Thyroid gland (tissue), 4 donors: ENCODE measurements at regions not wholly inside any gene's neighbourhood (a gene's known extent, or its start where the extent isn't known, plus 50 kb on each side); places are given as distances from the start of the nearest gene placed in this dataset.

Experiments
- DNase-seq, 2 donors: peaks; one replicate each; pipeline ENCODE4 v3.0.0-alpha.2; 2019
- H3K27ac ChIP-seq, 3 donors: fragments of 200-600 bp; sonication (generic); 1 replicate in 2 of 3; 2 replicates in 1 of 3; pipeline ENCODE4 v1.5.1; 2016 to 2019; ENCODE audit warnings: mild to moderate bottlenecking in 1 of 3, moderate library complexity in 1 of 3
- H3K27me3 ChIP-seq: fragments of 200-600 bp; sonication (generic); one replicate; pipeline ENCODE4 v1.5.1; 2019
- H3K36me3 ChIP-seq, 2 donors: fragments of 200-600 bp; sonication (generic); one replicate each; pipeline ENCODE4 v1.5.1; 2016 to 2019
- H3K4me1 ChIP-seq, 2 donors: fragments of 200-600 bp; sonication (generic); one replicate each; pipeline ENCODE4 v1.5.1; 2017 to 2019
- H3K4me3 ChIP-seq, 3 donors: fragments of 200-600 bp; sonication (generic); replicated peaks in 1 of 3; 1 replicate in 2 of 3; 2 replicates in 1 of 3; pipeline ENCODE4 v1.5.1; 2016; ENCODE audit warnings: mild to moderate bottlenecking in 1 of 3
- H3K9me3 ChIP-seq: fragments of 200-600 bp; sonication (generic); one replicate; pipeline ENCODE4 v1.5.1; 2017
- POLR2A ChIP-seq, 2 donors: fragments of 450-650 bp; IDR thresholded peaks; one replicate each; pipeline ENCODE4 v1.6.1; 2017; ENCODE audit warnings: antibody characterized with exemption in 2 of 2, mild to moderate bottlenecking in 2 of 2, moderate library complexity in 1 of 2
- WGBS, 2 donors: methylation state at CpG; one replicate each; pipeline ENCODE4 v1.1.5; 2017; 5-methylcytosine and 5-hydroxymethylcytosine counted together
- intact Hi-C: fragments of 100-400 bp; cut with DNase I; formaldehyde crosslinking; loops from one replicate; pipeline ENCODE4 v1.15.1; 2023
- TF ChIP-seq, protein P1 (sequence below), 6 experiments: fragments of 200-600 bp in 3 of 6; fragments of 450-650 bp in 3 of 6; sonication (generic) in 3 of 6; IDR thresholded peaks; one replicate each; pipeline ENCODE4 v1.5.1; 2016 to 2019; ENCODE audit warnings: antibody characterized with exemption in 6 of 6, mild to moderate bottlenecking in 2 of 6, inconsistent platforms in 1 of 6, moderate library complexity in 1 of 6

DNA sequence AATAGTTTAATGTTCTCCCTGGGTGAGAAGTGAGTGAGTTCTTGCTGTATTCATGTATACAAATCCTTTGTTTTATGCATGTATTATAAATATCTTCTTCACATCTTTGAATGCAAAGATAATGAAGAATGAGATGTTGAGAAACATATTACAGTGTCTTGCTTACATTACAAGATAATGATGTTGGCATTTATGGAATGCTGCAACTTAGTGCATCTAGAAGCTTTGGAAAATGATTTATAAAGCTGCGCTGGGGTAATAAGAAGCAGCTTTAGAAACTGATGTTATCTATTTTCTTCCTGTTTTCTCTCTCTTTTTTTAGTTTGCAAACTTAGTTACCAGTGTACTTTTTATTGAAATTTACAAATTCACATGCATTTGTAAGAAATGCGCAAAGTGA, 673.4 kb downstream of the KCTD16 start:
- H3K27ac ChIP-seq, result no peak overlapping the region
- no peaks in the 10 kb centered on the region for H3K9me3 ChIP-seq
- DNase-seq, result no peak
- H3K4me1 ChIP-seq, result no peaks in the 10 kb centered on the region
- 93 to 96% methylated on average over 2 of the region's 2 CpGs for WGBS, 2 donors
- no peaks in the 10 kb centered on the region for H3K27me3 ChIP-seq
- TF ChIP-seq, protein P1, sequence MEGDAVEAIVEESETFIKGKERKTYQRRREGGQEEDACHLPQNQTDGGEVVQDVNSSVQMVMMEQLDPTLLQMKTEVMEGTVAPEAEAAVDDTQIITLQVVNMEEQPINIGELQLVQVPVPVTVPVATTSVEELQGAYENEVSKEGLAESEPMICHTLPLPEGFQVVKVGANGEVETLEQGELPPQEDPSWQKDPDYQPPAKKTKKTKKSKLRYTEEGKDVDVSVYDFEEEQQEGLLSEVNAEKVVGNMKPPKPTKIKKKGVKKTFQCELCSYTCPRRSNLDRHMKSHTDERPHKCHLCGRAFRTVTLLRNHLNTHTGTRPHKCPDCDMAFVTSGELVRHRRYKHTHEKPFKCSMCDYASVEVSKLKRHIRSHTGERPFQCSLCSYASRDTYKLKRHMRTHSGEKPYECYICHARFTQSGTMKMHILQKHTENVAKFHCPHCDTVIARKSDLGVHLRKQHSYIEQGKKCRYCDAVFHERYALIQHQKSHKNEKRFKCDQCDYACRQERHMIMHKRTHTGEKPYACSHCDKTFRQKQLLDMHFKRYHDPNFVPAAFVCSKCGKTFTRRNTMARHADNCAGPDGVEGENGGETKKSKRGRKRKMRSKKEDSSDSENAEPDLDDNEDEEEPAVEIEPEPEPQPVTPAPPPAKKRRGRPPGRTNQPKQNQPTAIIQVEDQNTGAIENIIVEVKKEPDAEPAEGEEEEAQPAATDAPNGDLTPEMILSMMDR (IDR thresholded peaks at IDR 0.05), result no peak
- TF ChIP-seq POLR2A (IDR thresholded peaks at IDR 0.05), result no peak
- no peaks in the 10 kb centered on the region for H3K36me3 ChIP-seq
- intact Hi-C loops, result no loop called here
- no peak overlapping the region for H3K4me3 ChIP-seq

GRCh38 chr5:144832416-144832815, 661.7 kb downstream of the KCTD16 start:
- no peak for DNase-seq
- intact Hi-C loops, result no loop called here
- no peaks in the 10 kb centered on the region for H3K9me3 ChIP-seq
- H3K27me3 ChIP-seq, result no peaks in the 10 kb centered on the region
- H3K36me3 ChIP-seq, result no peaks in the 10 kb centered on the region
- H3K4me3 ChIP-seq, result no peak overlapping the region
- no peak overlapping the region for H3K27ac ChIP-seq
- H3K4me1 ChIP-seq, result no peaks in the 10 kb centered on the region
- TF ChIP-seq POLR2A (IDR thresholded peaks at IDR 0.05), result no peak
- TF ChIP-seq, protein P1 (IDR thresholded peaks at IDR 0.05), result no peak

GRCh38 chr5:144831650-144832049, 661.0 kb downstream of the KCTD16 start:
- Histone ChIP-seq H3K4me3 (no peak overlapping the region), H3K9me3 (no peaks in the 10 kb centered on the region), H3K36me3 (no peaks in the 10 kb centered on the region), H3K27ac (no peak overlapping the region), H3K27me3 (no peaks in the 10 kb centered on the region), H3K4me1 (no peaks in the 10 kb centered on the region)
- 89 to 94% methylated on average over 1 of the region's 1 CpG for WGBS, 2 donors
- no peak for DNase-seq
- TF ChIP-seq, protein P1 (IDR thresholded peaks at IDR 0.05), result no peak
- TF ChIP-seq POLR2A (IDR thresholded peaks at IDR 0.05), result no peak
- intact Hi-C loops, result no loop called here

GRCh38 chr5:144822503-144822902, 651.8 kb downstream of the KCTD16 start:
- H3K36me3 ChIP-seq, result no peaks in the 10 kb centered on the region
- H3K4me1 ChIP-seq, result no peaks in the 10 kb centered on the region
- TF ChIP-seq POLR2A (IDR thresholded peaks at IDR 0.05), result no peak
- TF ChIP-seq, protein P1 (IDR thresholded peaks at IDR 0.05), result no peak
- WGBS, 2 donors, result 77 to 86% methylated on average over 2 of the region's 2 CpGs
- DNase-seq, result no peak
- H3K4me3 ChIP-seq, result no peak overlapping the region
- H3K27me3 ChIP-seq, result no peaks in the 10 kb centered on the region
- no peaks in the 10 kb centered on the region for H3K9me3 ChIP-seq
- intact Hi-C loops, result no loop called here
- H3K27ac ChIP-seq, result no peak overlapping the region

- DNase-seq, result no peak
- H3K36me3 ChIP-seq, result no peaks in the 10 kb centered on the region
- intact Hi-C loops, result no loop called here
- H3K27ac ChIP-seq, result no peak overlapping the region
- no peak overlapping the region for H3K4me3 ChIP-seq
- TF ChIP-seq, protein P1 (IDR thresholded peaks at IDR 0.05), result no peak
- no peak for TF ChIP-seq POLR2A (IDR thresholded peaks at IDR 0.05)
- H3K4me1 ChIP-seq, result no peaks in the 10 kb centered on the region
- H3K27me3 ChIP-seq, result no peaks in the 10 kb centered on the region
- H3K9me3 ChIP-seq, result no peaks in the 10 kb centered on the region
Observed at GRCh38 chr5:144820278-144820677, 649.6 kb downstream of the KCTD16 start.
